ENCODE measurements at regions not wholly inside any gene's neighbourhood (a gene's known extent, or its start where the extent isn't known, plus 50 kb on each side); places are given as distances from the start of the nearest gene placed in this dataset.

DNA sequence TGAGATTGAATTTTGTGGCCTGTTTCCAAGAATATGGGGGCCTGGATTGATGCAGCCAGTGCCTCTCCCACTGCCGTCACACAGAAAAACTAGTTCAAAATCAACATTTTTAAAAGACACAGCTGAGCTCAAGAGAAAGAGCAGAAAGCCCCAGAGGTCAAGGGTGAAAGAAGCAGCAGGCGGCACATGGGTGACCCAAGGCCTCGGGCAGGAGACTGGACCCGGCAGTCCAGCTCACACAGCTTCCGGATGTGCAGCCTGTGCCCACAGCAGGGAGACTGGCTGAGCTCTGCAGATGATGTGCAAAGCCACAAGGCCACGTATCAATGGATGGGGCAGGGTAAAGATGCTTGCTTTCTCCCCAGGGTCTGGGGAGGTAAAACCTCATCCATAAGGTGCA lies 50.4 kb upstream of the RNF32 start:
- POLR2A ChIA-PET = no interaction called here
- CTCF ChIA-PET = no interaction called here
- TF ChIP-seq LEF1 (IDR thresholded peaks at IDR 0.05; ENCODE audit: borderline replicate concordance) = no peak
- TF ChIP-seq SP1 (IDR thresholded peaks at IDR 0.05) = no peak
- no peak for TF ChIP-seq L3MBTL2 (conservative IDR thresholded peaks at IDR 0.05)
- TF ChIP-seq TARDBP (IDR thresholded peaks at IDR 0.05) = no peak
- TF ChIP-seq ARNT (IDR thresholded peaks at IDR 0.05) = no peak
- no peak for TF ChIP-seq SUZ12 (IDR thresholded peaks at IDR 0.05)
- no peak for TF ChIP-seq ZNF384 (IDR thresholded peaks at IDR 0.05)
- no peak for TF ChIP-seq BHLHE40 (IDR thresholded peaks at IDR 0.05; ENCODE audit: borderline replicate concordance)
- TF ChIP-seq FOXK2 (IDR thresholded peaks at IDR 0.05) = no peak
- TF ChIP-seq NFRKB (IDR thresholded peaks at IDR 0.05) = no peak
- no peak for DNase-seq (ENCODE audit: extremely low spot score)

DNA sequence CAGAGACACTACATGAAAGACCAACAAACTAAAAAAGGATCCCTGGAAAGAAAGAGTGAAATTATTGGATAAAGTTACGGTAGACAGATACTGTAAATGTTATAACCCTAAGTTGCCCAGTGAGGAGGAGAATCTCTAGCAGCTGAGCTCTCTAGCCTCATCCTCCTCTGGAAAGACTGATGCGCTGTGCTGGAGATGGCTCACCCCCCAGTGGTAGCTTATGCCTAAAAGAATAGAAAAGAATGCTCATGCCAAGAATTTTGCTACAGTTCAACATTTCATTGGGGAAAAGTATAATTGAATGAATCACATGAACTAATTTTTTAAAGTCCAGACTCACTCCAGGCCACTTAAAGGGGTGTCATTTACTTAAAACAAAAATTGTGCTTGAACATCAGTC lies 50.8 kb upstream of the RNF32 start:
- TF ChIP-seq CTBP1 (IDR thresholded peaks at IDR 0.05; ENCODE audit: borderline replicate concordance) (no peak), SUZ12 (IDR thresholded peaks at IDR 0.05) (no peak), ELF4 (IDR thresholded peaks at IDR 0.05) (no peak), FOXM1 (IDR thresholded peaks at IDR 0.05; ENCODE audit: borderline replicate concordance) (no peak), LEF1 (IDR thresholded peaks at IDR 0.05; ENCODE audit: borderline replicate concordance) (no peak)
- DNase-seq (ENCODE audit: extremely low spot score) = no peak
- ChIA-PET POLR2A (no interaction called here), CTCF (interaction anchor here (0.5 kb wide), 1 partner anchor 31 kb away, joined by 3 read pairs; no protein-coding TSS in a partner anchor)

DNA sequence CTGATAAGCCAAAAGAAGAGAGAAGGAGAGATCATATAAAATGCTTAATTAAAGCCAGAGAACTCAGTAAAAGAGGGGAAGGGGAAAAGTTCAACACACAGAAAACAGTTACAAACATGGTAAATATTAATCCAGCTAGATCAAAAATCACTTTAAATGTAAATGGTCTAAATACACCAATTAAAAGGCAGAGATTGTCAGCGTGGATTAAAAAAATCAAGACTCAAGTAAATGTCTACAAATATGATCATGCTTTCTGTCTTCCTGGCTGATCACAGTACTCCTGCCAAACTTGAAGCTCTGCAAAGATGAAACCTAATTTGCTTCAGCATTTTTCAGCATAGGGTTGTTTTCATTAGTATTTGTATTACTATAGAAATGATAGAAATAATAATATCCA lies 54.6 kb upstream of the RNF32 start:
- ChIA-PET POLR2A (no interaction called here), CTCF (no interaction called here)
- TF ChIP-seq NFRKB (IDR thresholded peaks at IDR 0.05) (no peak), CTBP1 (IDR thresholded peaks at IDR 0.05; ENCODE audit: borderline replicate concordance) (no peak), SP1 (IDR thresholded peaks at IDR 0.05) (no peak), ZNF384 (IDR thresholded peaks at IDR 0.05) (no peak), TARDBP (IDR thresholded peaks at IDR 0.05) (no peak), FOXA1 (IDR thresholded peaks at IDR 0.05) (no peak), FOXM1 (IDR thresholded peaks at IDR 0.05; ENCODE audit: borderline replicate concordance) (no peak), L3MBTL2 (conservative IDR thresholded peaks at IDR 0.05) (no peak), HDGF (IDR thresholded peaks at IDR 0.05; ENCODE audit: borderline replicate concordance) (no peak)
- TF ChIP-seq, protein P1, sequence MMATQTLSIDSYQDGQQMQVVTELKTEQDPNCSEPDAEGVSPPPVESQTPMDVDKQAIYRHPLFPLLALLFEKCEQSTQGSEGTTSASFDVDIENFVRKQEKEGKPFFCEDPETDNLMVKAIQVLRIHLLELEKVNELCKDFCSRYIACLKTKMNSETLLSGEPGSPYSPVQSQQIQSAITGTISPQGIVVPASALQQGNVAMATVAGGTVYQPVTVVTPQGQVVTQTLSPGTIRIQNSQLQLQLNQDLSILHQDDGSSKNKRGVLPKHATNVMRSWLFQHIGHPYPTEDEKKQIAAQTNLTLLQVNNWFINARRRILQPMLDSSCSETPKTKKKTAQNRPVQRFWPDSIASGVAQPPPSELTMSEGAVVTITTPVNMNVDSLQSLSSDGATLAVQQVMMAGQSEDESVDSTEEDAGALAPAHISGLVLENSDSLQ (IDR thresholded peaks at IDR 0.05) = no peak
- DNase-seq (ENCODE audit: extremely low spot score) = no peak

DNA sequence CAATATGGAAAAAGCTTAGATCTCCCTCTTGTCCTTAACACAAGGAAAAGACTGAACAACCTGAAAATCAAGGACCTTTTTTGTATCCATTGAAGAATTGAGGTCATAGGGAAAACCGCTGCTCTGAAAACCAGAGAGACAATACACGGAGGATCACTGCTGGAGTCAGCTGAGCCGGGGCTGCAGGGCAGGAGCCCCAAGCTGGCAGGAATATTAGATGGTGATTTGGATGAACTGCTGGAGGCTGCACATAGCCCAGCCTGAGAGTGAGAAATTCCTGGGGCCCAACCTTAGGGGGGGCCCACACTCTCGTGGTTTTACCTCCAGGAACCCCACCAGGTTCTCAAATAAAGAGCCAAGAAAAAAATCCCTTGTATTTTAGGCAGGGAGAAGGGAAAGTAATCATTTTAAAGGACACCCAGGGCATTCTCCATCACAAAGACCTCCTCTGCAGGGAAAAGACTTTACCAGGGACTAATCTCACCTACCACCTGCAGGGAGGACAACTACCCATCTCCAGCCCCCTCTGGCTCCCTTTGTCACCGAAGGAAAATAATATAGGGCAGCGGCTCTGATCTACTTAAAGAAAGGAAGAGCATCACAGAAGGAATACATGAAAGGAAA lies 55.4 kb upstream of the RNF32 start:
- ChIA-PET POLR2A (no interaction called here), CTCF (no interaction called here)
- DNase-seq (ENCODE audit: extremely low spot score) = no peak
- TF ChIP-seq ARNT (IDR thresholded peaks at IDR 0.05) = no peak
- TF ChIP-seq L3MBTL2 (conservative IDR thresholded peaks at IDR 0.05) = no peak
- TF ChIP-seq LEF1 (IDR thresholded peaks at IDR 0.05; ENCODE audit: borderline replicate concordance) = no peak
- TF ChIP-seq, protein P1 (IDR thresholded peaks at IDR 0.05) = no peak
- no peak for TF ChIP-seq CTBP1 (IDR thresholded peaks at IDR 0.05; ENCODE audit: borderline replicate concordance)
- TF ChIP-seq SP1 (IDR thresholded peaks at IDR 0.05) = no peak
- no peak for TF ChIP-seq ZNF384 (IDR thresholded peaks at IDR 0.05)
- TF ChIP-seq NFRKB (IDR thresholded peaks at IDR 0.05) = no peak
- TF ChIP-seq BHLHE40 (IDR thresholded peaks at IDR 0.05; ENCODE audit: borderline replicate concordance) = no peak
- TF ChIP-seq FOXM1 (IDR thresholded peaks at IDR 0.05; ENCODE audit: borderline replicate concordance) = no peak
- no peak for TF ChIP-seq HDGF (IDR thresholded peaks at IDR 0.05; ENCODE audit: borderline replicate concordance)
- no peak for TF ChIP-seq FOXK2 (IDR thresholded peaks at IDR 0.05)
- TF ChIP-seq TARDBP (IDR thresholded peaks at IDR 0.05) = no peak

DNA sequence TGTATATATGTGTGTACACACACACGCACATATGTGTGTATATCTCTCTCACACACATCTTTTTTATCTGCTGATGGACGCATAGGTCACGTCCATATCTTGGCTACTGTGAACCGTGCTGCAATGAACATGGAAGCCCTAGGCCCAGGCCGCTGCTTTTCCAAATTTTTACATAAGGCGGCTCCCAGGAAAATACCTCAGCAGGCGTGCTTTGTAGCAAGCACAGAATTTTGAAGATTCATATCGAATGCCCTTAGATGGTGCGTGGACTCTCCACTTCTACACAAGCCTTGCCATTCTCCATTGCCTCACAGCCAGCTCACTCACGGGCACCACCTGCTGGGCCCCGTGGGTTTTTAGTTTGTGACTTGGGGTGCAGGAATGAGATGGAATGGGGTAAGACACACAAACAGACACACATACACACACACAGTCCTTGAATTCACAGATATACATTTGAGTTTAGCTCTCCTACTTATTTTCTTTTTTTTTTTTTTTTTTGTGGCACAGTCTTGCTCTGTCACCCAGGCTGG lies 57.9 kb upstream of the RNF32 start:
- TF ChIP-seq, protein P1 (IDR thresholded peaks at IDR 0.05) = no peak
- TF ChIP-seq TARDBP (IDR thresholded peaks at IDR 0.05) = no peak
- no peak for TF ChIP-seq ZNF384 (IDR thresholded peaks at IDR 0.05)
- TF ChIP-seq FOXK2 (IDR thresholded peaks at IDR 0.05) = no peak
- no peak for TF ChIP-seq ARNT (IDR thresholded peaks at IDR 0.05)
- TF ChIP-seq HDGF (IDR thresholded peaks at IDR 0.05; ENCODE audit: borderline replicate concordance) = no peak
- TF ChIP-seq CTBP1 (IDR thresholded peaks at IDR 0.05; ENCODE audit: borderline replicate concordance) = no peak
- TF ChIP-seq SUZ12 (IDR thresholded peaks at IDR 0.05) = no peak
- TF ChIP-seq SP1 (IDR thresholded peaks at IDR 0.05) = no peak
- CTCF ChIA-PET = no interaction called here
- no peak for DNase-seq (ENCODE audit: extremely low spot score)
- POLR2A ChIA-PET = no interaction called here

DNA sequence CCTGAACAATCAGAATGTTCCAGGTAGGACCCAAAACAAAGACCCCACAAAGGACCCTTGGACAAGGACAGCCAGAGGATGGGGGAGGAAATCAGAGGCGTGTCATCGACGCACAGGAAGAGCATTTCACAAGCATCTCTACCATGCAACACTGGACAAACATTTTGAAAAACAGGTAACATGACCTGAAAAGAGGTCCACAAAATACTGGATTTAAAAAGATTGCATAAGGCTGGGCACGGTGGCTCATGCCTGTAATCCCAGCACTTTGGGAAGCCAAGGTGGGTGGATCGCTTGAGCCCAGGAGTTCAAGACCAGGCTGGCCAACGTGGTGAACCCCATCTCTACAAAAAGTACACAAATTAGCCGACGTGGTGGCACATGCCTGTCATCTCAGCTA lies 60.5 kb upstream of the RNF32 start:
- ChIA-PET CTCF (no interaction called here), POLR2A (no interaction called here)
- no peak for DNase-seq (ENCODE audit: extremely low spot score)
- TF ChIP-seq SP1 (IDR thresholded peaks at IDR 0.05) (no peak), ARNT (IDR thresholded peaks at IDR 0.05) (no peak), L3MBTL2 (conservative IDR thresholded peaks at IDR 0.05) (no peak)
- TF ChIP-seq, protein P1 (IDR thresholded peaks at IDR 0.05) = no peak
